Fibroblast of lung (primary cell): ENCODE measurements at regions not wholly inside any gene's neighbourhood (a gene's known extent, or its start where the extent isn't known, plus 50 kb on each side); places are given as distances from the start of the nearest gene placed in this dataset.

Source experiments
- DNase-seq, 2 donors: peaks; one replicate each; pipeline versions ENCODE4 v3.0.0 to v3.0.0-alpha.2; 2010; ENCODE audit warnings: low read depth in 2 of 2
- H2AFZ ChIP-seq: 2 replicates; pipeline ENCODE4 v1.5.1; 2012; ENCODE audit warnings: low read length, control low read depth, inconsistent platforms
- H3K27ac ChIP-seq: 2 replicates; pipeline ENCODE4 v1.5.1; 2011; ENCODE audit warnings: low read length, control low read depth; ENCODE audit not compliant: insufficient read depth
- H3K27me3 ChIP-seq: 2 replicates; pipeline ENCODE4 v1.5.1; 2011; ENCODE audit warnings: mild to moderate bottlenecking, low read length; ENCODE audit not compliant: control insufficient read depth, insufficient read depth
- H3K36me3 ChIP-seq: 2 replicates; pipeline ENCODE4 v1.5.1; 2011; ENCODE audit warnings: low read length; ENCODE audit not compliant: control insufficient read depth, insufficient read depth
- H3K4me1 ChIP-seq: 2 replicates; pipeline ENCODE4 v1.5.1; 2011; ENCODE audit warnings: low read length; ENCODE audit not compliant: control insufficient read depth, insufficient read depth; ENCODE audit errors: extremely low read depth
- H3K4me2 ChIP-seq: 2 replicates; pipeline ENCODE4 v1.5.1; 2011; ENCODE audit warnings: low read length, control low read depth; ENCODE audit not compliant: insufficient read depth; ENCODE audit errors: extremely low read depth
- H3K4me3 ChIP-seq, 4 experiments: fragments of 200-600 bp in 1 of 4; sonication (generic) in 1 of 4; replicated peaks in 1 of 4; 2 replicates each; pipeline ENCODE4 v1.5.1; 2011 to 2016; ENCODE audit warnings: low read length in 4 of 4, low read depth in 3 of 4, mild to moderate bottlenecking in 3 of 4, control low read depth in 2 of 4, inconsistent platforms in 1 of 4, mixed read lengths in 1 of 4; ENCODE audit not compliant: insufficient read depth in 1 of 4; ENCODE audit errors: control extremely low read depth in 1 of 4
- H3K79me2 ChIP-seq: 2 replicates; pipeline ENCODE4 v1.5.1; 2012; ENCODE audit warnings: mild to moderate bottlenecking, low read length, inconsistent platforms; ENCODE audit not compliant: control insufficient read depth, insufficient read depth
- H3K9ac ChIP-seq: 2 replicates; pipeline ENCODE4 v1.5.1; 2011; ENCODE audit warnings: mild to moderate bottlenecking, low read length, control low read depth; ENCODE audit not compliant: insufficient read depth
- H3K9me3 ChIP-seq: 2 replicates; pipeline ENCODE4 v1.5.1; 2012; ENCODE audit warnings: low read depth, low read length; ENCODE audit not compliant: control insufficient read depth, insufficient read depth
- H4K20me1 ChIP-seq: 2 replicates; pipeline ENCODE4 v1.5.1; 2011; ENCODE audit warnings: low read length; ENCODE audit not compliant: control insufficient read depth, insufficient read depth; ENCODE audit errors: extremely low read depth
- CTCF ChIP-seq, 2 donors: IDR thresholded peaks in 1 of 2; conservative IDR thresholded peaks in 1 of 2; 1 replicate in 1 of 2; 2 replicates in 1 of 2; pipeline ENCODE4 v1.5.1; 2011 to 2012; ENCODE audit warnings: low read length in 2 of 2, control low read depth in 1 of 2, inconsistent platforms in 1 of 2, low read depth in 1 of 2, mild to moderate bottlenecking in 1 of 2
- EZH2 ChIP-seq: IDR thresholded peaks from 2 replicates; pipeline ENCODE4 v1.5.1; 2012; ENCODE audit warnings: low read length, control low read depth, mild to moderate bottlenecking; ENCODE audit errors: missing control alignments

- no peak overlapping the region for H3K4me2 ChIP-seq
- no peaks in the 10 kb centered on the region for H3K79me2 ChIP-seq
- TF ChIP-seq CTCF (conservative IDR thresholded peaks at IDR 0.05 in 1 of 2, IDR thresholded peaks at IDR 0.05 in 1 of 2; ENCODE audit: low read depth in 1 of 2, low read length in 2 of 2) (no peak), EZH2 (no peak)
- H3K4me1 ChIP-seq: no peaks in the 10 kb centered on the region
- no peaks in the 10 kb centered on the region for H3K27me3 ChIP-seq
- H3K36me3 ChIP-seq: no peaks in the 10 kb centered on the region
- H3K27ac ChIP-seq: no peak overlapping the region
- no peak overlapping the region for H3K4me3 ChIP-seq
- no peak overlapping the region for H3K9ac ChIP-seq
- no peak for DNase-seq
- no peaks in the 10 kb centered on the region for H4K20me1 ChIP-seq
- no peak overlapping the region for H2AFZ ChIP-seq
- no peaks in the 10 kb centered on the region for H3K9me3 ChIP-seq
Measured at GRCh38 chr1:192913683-192914082, 104.8 kb downstream of the RGS2 start.

- TF ChIP-seq CTCF (conservative IDR thresholded peaks at IDR 0.05 in 1 of 2, IDR thresholded peaks at IDR 0.05 in 1 of 2; ENCODE audit: low read depth in 1 of 2, low read length in 2 of 2): no peak
- TF ChIP-seq EZH2: no peak
- no peak overlapping the region for H3K4me3 ChIP-seq
- H3K9ac ChIP-seq: no peak overlapping the region
- H3K27me3 ChIP-seq: no peaks in the 10 kb centered on the region
- no peak overlapping the region for H3K4me2 ChIP-seq
- DNase-seq: no peak
- no peak overlapping the region for H2AFZ ChIP-seq
- H4K20me1 ChIP-seq: no peaks in the 10 kb centered on the region
- no peaks in the 10 kb centered on the region for H3K79me2 ChIP-seq
- H3K9me3 ChIP-seq: no peaks in the 10 kb centered on the region
- H3K27ac ChIP-seq: no peak overlapping the region
- no peaks in the 10 kb centered on the region for H3K4me1 ChIP-seq
- no peaks in the 10 kb centered on the region for H3K36me3 ChIP-seq
Measured at GRCh38 chr1:192914092-192914491, 105.3 kb downstream of the RGS2 start.

GRCh38 chr1:192914696-192915095 lies 105.9 kb downstream of the RGS2 start:
- H3K79me2 ChIP-seq: no peaks in the 10 kb centered on the region
- no peak for TF ChIP-seq EZH2
- no peak for TF ChIP-seq CTCF (conservative IDR thresholded peaks at IDR 0.05 in 1 of 2, IDR thresholded peaks at IDR 0.05 in 1 of 2; ENCODE audit: low read depth in 1 of 2, low read length in 2 of 2)
- no peaks in the 10 kb centered on the region for H3K27me3 ChIP-seq
- no peak overlapping the region for H2AFZ ChIP-seq
- DNase-seq: no peak
- no peaks in the 10 kb centered on the region for H3K4me1 ChIP-seq
- H4K20me1 ChIP-seq: no peaks in the 10 kb centered on the region
- no peaks in the 10 kb centered on the region for H3K36me3 ChIP-seq
- no peak overlapping the region for H3K27ac ChIP-seq
- no peak overlapping the region for H3K4me3 ChIP-seq
- no peak overlapping the region for H3K4me2 ChIP-seq
- no peaks in the 10 kb centered on the region for H3K9me3 ChIP-seq
- no peak overlapping the region for H3K9ac ChIP-seq
